IMR-90 (cell line): ENCODE measurements at regions not wholly inside any gene's neighbourhood (a gene's known extent, or its start where the extent isn't known, plus 50 kb on each side); places are given as distances from the start of the nearest gene placed in this dataset.

Experiments used
- ATAC-seq: fragments of 200-7000 bp; cut with Tn5 transposase; 2 replicates; pipeline ENCODE4 v1.9.1; 2020; ENCODE audit warnings: low read depth, mild to moderate bottlenecking, moderate library complexity
- BruUV-seq: library from RNA; stranded (reverse); fragments of 400-500 nt; replicated peaks from 2 replicates; lab custom pipeline; 2021; lab: Mats Ljungman, UMichigan
- CTCF ChIA-PET: fragments of 300-600 bp; formaldehyde crosslinking; extraction: SDS; loops from one replicate; lab custom pipeline; 2021; ENCODE audit warnings: antibody characterized with exemption; lab: Yijun Ruan, JAX
- POLR2A ChIA-PET: fragments of 300-600 bp; sonication (Branson Sonifier 250); formaldehyde crosslinking; loops from one replicate; lab custom pipeline; 2022; ENCODE audit warnings: antibody characterized with exemption; ENCODE audit not compliant: unreplicated experiment; lab: Charles Lee
- DNase-seq: peaks from one replicate; pipeline ENCODE4 v3.0.0; 2013
- H2AFZ ChIP-seq: replicated peaks from 2 replicates; pipeline ENCODE3; 2013; ENCODE audit warnings: low read length, mild to moderate bottlenecking; ENCODE audit not compliant: poor library complexity
- H2AK5ac ChIP-seq: 2 replicates; pipeline ENCODE4 v1.6.1; 2013; ENCODE audit warnings: low read depth, low read length, inconsistent platforms
- H2AK9ac ChIP-seq: replicated peaks from 2 replicates; pipeline ENCODE3; 2013; ENCODE audit warnings: mild to moderate bottlenecking, low read depth, low read length, moderate library complexity; ENCODE audit not compliant: poor library complexity
- H2BK120ac ChIP-seq: 2 replicates; pipeline ENCODE4 v1.6.1; 2013; ENCODE audit warnings: low read depth, low read length, inconsistent platforms
- H2BK15ac ChIP-seq: 3 replicates; pipeline ENCODE4 v1.6.1; 2013; ENCODE audit warnings: low read depth, low read length, inconsistent platforms
- H2BK20ac ChIP-seq: 2 replicates; pipeline ENCODE4 v1.6.1; 2013; ENCODE audit warnings: low read depth, mild to moderate bottlenecking, inconsistent platforms, low read length, moderate library complexity
- H2BK5ac ChIP-seq: 2 replicates; pipeline ENCODE4 v1.6.1; 2013; ENCODE audit warnings: mild to moderate bottlenecking, low read depth, low read length, inconsistent platforms; ENCODE audit not compliant: poor library complexity, severe bottlenecking
- H3K14ac ChIP-seq: replicated peaks from 2 replicates; pipeline ENCODE4 v1.6.1; 2013; ENCODE audit warnings: low read depth, low read length, inconsistent platforms
- H3K18ac ChIP-seq: 2 replicates; pipeline ENCODE4 v1.6.1; 2013; ENCODE audit warnings: low read depth, low read length, control low read depth
- H3K23ac ChIP-seq: 2 replicates; pipeline ENCODE4 v1.6.1; 2013; ENCODE audit warnings: low read depth, low read length, inconsistent platforms
- H3K27ac ChIP-seq: 2 replicates; pipeline ENCODE4 v1.5.1; 2013; ENCODE audit warnings: mild to moderate bottlenecking, control low read depth, low read length; ENCODE audit not compliant: insufficient read depth
- H3K27me3 ChIP-seq: 2 replicates; pipeline ENCODE4 v1.6.1; 2013; ENCODE audit warnings: low read length; ENCODE audit not compliant: control insufficient read depth, insufficient read depth
- H3K36me3 ChIP-seq: 2 replicates; pipeline ENCODE4 v1.6.1; 2013; ENCODE audit warnings: low read length, mixed read lengths; ENCODE audit not compliant: control insufficient read depth, insufficient read depth
- H3K4ac ChIP-seq: 2 replicates; pipeline ENCODE4 v1.6.1; 2013; ENCODE audit warnings: low read depth, low read length, inconsistent platforms
- H3K4me1 ChIP-seq: 2 replicates; pipeline ENCODE4 v1.6.1; 2013; ENCODE audit warnings: low read length, mixed read lengths; ENCODE audit not compliant: control insufficient read depth, insufficient read depth
- H3K4me2 ChIP-seq: 2 replicates; pipeline ENCODE4 v1.6.1; 2013; ENCODE audit warnings: low read depth, mild to moderate bottlenecking, control low read depth, low read length, moderate library complexity
- H3K4me3 ChIP-seq: 2 replicates; pipeline ENCODE4 v1.5.1; 2013; ENCODE audit warnings: low read depth, mild to moderate bottlenecking, control low read depth, low read length, moderate library complexity; ENCODE audit not compliant: insufficient read depth
- H3K56ac ChIP-seq: 2 replicates; pipeline ENCODE4 v1.6.1; 2013; ENCODE audit warnings: low read length, inconsistent platforms; ENCODE audit not compliant: insufficient read depth; ENCODE audit errors: extremely low read depth
- H3K79me1 ChIP-seq, 2 experiments: 2 replicates each; pipeline ENCODE4 v1.6.1; 2013; ENCODE audit warnings: low read length in 2 of 2, inconsistent platforms in 1 of 2, low read depth in 1 of 2
- H3K9ac ChIP-seq: 2 replicates; pipeline ENCODE4 v1.6.1; 2013; ENCODE audit warnings: low read depth, low read length, control low read depth
- H3K9me1 ChIP-seq: 2 replicates; pipeline ENCODE4 v1.6.1; 2013; ENCODE audit warnings: low read length, inconsistent platforms; ENCODE audit not compliant: insufficient read depth
- H3K9me3 ChIP-seq: 2 replicates; pipeline ENCODE4 v1.6.1; 2013; ENCODE audit warnings: low read length; ENCODE audit not compliant: control insufficient read depth, insufficient read depth
- H4K20me1 ChIP-seq: 2 replicates; pipeline ENCODE4 v1.6.1; 2013; ENCODE audit warnings: low read length, inconsistent platforms; ENCODE audit not compliant: insufficient read depth
- H4K5ac ChIP-seq: 2 replicates; pipeline ENCODE4 v1.6.1; 2013; ENCODE audit warnings: mild to moderate bottlenecking, low read depth, low read length, control low read depth
- H4K8ac ChIP-seq, 2 experiments: 2 replicates each; pipeline ENCODE4 v1.6.1; 2013; ENCODE audit warnings: low read depth in 2 of 2, low read length in 2 of 2, control low read depth in 1 of 2, inconsistent platforms in 1 of 2
- H4K91ac ChIP-seq: 2 replicates; pipeline ENCODE4 v1.6.1; 2013; ENCODE audit warnings: low read depth, low read length, inconsistent platforms; ENCODE audit not compliant: insufficient read depth
- BHLHE40 ChIP-seq: fragments of 150-350 bp; IDR thresholded peaks from 2 replicates; pipeline ENCODE4 v1.6.1; 2016; ENCODE audit warnings: mild to moderate bottlenecking, low read depth, low read length
- WGBS, 2 experiments: methylation state at CpG; one replicate each; pipeline versions ENCODE4 v1.1.5 to v1.1.7; 2013; ENCODE audit warnings: missing lambda C conversion rate in 2 of 2; ENCODE audit not compliant: insufficient read length in 1 of 2; ENCODE audit errors: extremely low coverage in 2 of 2; 5-methylcytosine and 5-hydroxymethylcytosine counted together
- dilution Hi-C: fragments of 300-500 bp; cut with HindIII; formaldehyde crosslinking; loops from one replicate; pipeline ENCODE4 v1.14.3; 2018; ENCODE audit warnings: low sequenced_read_pairs; ENCODE audit not compliant: unreplicated experiment
- in situ Hi-C: fragments of 300-500 bp; cut with MboI; formaldehyde crosslinking; loops from 3 replicates; pipeline ENCODE4 v1.14.3; 2019; ENCODE audit warnings: low sequenced_read_pairs, inconsistent platforms, mixed read lengths
- intact Hi-C: fragments of 100-400 bp; cut with micrococcal nuclease; formaldehyde crosslinking; loops from 2 replicates; pipeline ENCODE4 v1.10.0; 2022

- Histone ChIP-seq H3K9me1 (no peaks in the 10 kb centered on the region), H4K8ac (no peak overlapping the region), H2BK5ac (no peak overlapping the region), H2BK15ac (no peak overlapping the region), H3K27me3 (no peaks in the 10 kb centered on the region), H3K4me2 (no peak overlapping the region), H4K20me1 (no peaks in the 10 kb centered on the region), H3K4ac (no peak overlapping the region), H2BK20ac (no peak overlapping the region), H4K91ac (no peak overlapping the region), H2AK5ac (no peak overlapping the region), H3K79me1 (no peaks in the 10 kb centered on the region), H3K9ac (no peak overlapping the region), H2AFZ (no peak overlapping the region), H3K4me1 (no peaks in the 10 kb centered on the region), H2AK9ac (no peak overlapping the region), H3K14ac (no peak overlapping the region), H3K36me3 (no peaks in the 10 kb centered on the region), H3K4me3 (no peak overlapping the region), H4K5ac (no peak overlapping the region), H3K18ac (no peak overlapping the region), H3K56ac (no peak overlapping the region), H3K23ac (no peak overlapping the region), H2BK120ac (no peak overlapping the region), H3K27ac (no peak overlapping the region), H3K9me3 (peaks cover 2% of the 10 kb centered on the region; the same call in 1 of the 2 replicates)
- no peak for ATAC-seq
- no peak for TF ChIP-seq BHLHE40
- intact Hi-C loops, result no loop called here
- no peak for DNase-seq
- no CpG with 5 or more reads among the region's 6 CpGs for WGBS, 2 experiments
- in situ Hi-C loops, result no loop called here
- no TSS peak for BruUV-seq
- ChIA-PET CTCF (no interaction called here), POLR2A (no interaction called here)
- dilution Hi-C loops, result no loop called here
Measured at GRCh38 chr6:104404377-104404776, 455.3 kb downstream of the HACE1 start.
